KG1 (cell line): ENCODE measurements at regions not wholly inside any gene's neighbourhood (a gene's known extent, or its start where the extent isn't known, plus 50 kb on each side); places are given as distances from the start of the nearest gene placed in this dataset.
"Not testable (repeated sequence)": the region's sequence is repeated elsewhere in the genome, so short reads cannot be mapped to it uniquely, and the experiment has no call there.

ENCODE experiments used
- DNase-seq: peaks from one replicate; lab custom pipeline; 2025; lab: John Stamatoyannopoulos, UW

- DNase-seq = not testable (repeated sequence)
Observed at GRCh38 chr6:8832695-8833094, 397.4 kb upstream of the SLC35B3 start.

- no peak for DNase-seq
Observed at GRCh38 chr6:8831366-8832152, 396.2 kb upstream of the SLC35B3 start.

- DNase-seq = no peak
Observed at GRCh38 chr6:8830794-8831193, 395.4 kb upstream of the SLC35B3 start.

- DNase-seq = no peak
Observed at GRCh38 chr6:8829796-8830195, 394.5 kb upstream of the SLC35B3 start.

- DNase-seq = no peak
Observed at GRCh38 chr6:8829296-8829695, 394.0 kb upstream of the SLC35B3 start.

DNA sequence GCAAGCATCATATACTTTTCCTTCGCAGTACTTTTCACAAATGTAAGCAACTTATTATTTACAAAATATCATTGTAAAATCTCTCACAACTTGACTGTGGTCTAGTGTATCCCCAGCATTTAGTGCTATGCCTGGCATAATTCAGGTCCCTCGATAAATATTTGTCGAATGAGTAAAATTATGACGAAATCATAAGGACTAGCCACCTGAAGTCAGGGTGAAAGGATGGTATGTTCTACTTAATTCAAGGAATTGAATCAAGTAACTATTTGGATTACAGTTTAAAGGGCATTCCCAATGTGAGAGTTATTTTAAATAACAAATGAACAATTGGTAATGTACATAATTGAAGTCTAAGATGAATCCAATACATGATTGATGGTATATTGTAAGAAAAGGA, 393.0 kb upstream of the SLC35B3 start:
- no peak for DNase-seq

DNA sequence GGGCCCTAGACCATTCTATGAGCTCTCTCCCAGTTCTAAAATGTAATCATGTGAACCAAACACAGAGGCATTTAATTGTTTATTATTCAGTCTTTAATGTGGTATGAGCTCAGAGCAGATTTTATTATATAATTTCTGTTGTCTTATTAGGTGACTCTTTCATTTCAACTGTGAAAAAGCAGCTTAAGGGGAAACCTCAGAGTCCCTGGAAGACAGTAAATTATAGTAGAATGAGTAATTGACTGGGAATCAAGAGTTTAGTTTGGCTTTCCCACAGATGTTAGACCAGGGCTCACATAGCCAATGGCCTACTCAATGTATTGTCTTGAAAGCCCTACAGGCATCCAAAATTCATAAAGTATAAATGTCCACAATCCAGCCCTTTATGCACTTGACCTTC, 390.4 kb upstream of the SLC35B3 start:
- DNase-seq = no peak

DNA sequence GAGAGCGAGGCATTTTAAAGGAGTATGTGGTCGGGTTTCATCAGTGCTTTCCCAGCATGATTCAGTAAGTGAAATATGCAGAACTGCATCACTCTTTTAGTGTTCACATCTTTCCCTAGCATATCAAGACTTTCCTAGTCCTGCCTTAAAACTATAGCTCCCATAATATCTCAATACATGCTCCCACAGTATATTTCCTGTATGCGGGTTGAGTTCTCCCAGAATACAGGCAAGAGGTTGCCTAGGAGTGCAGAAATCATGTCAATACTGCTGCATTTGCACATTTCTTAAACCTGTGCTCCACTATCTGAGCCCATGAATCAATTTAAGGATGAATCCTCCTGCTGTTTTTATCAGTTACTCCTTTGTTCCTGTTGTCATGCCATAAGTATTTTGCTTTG, 386.6 kb upstream of the SLC35B3 start:
- DNase-seq = no peak

- DNase-seq = no peak
Observed at GRCh38 chr6:8820313-8820712, 385.0 kb upstream of the SLC35B3 start.

GRCh38 chr6:8819446-8819845, 384.1 kb upstream of the SLC35B3 start:
- no peak for DNase-seq

GRCh38 chr6:8814440-8815000, 379.2 kb upstream of the SLC35B3 start:
- DNase-seq = no peak

DNA sequence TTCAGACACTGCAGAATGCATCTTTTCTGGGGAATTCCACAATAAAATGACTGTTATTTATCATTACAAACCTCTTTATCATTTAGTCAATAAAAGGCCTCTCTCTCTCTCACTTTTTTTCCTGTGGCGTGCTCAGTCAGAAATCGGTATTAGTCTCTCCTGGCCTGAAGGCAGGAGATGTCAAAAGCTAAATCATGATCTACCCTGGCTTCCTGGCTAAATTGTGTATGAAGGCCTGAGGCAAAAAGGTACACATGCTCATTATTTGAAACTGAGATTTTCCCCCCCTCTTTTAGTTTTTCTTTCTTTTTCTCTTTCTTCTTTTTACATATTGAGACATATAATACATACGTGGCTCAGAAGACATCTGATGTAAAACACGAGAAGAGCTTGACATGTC, 375.0 kb upstream of the SLC35B3 start:
- no peak for DNase-seq

DNA sequence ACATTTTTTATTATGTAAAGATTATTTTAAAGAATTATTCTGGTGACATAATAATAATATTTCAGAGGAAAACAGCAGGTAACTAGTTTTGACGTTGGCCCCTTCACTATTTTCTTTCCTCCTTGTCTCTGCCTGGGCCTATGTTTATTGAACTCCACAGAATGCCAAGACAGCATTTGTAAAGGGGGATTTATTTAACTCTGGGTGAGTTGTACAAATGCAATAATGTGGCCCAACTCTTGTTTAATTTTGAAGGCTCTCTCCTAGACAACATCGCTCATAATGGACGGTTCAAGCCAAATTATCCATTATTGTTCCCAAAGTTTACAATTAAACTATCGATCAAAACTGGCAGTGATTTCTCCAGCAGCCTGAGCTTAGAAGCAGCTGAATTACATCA, 374.3 kb upstream of the SLC35B3 start:
- no peak for DNase-seq

DNA sequence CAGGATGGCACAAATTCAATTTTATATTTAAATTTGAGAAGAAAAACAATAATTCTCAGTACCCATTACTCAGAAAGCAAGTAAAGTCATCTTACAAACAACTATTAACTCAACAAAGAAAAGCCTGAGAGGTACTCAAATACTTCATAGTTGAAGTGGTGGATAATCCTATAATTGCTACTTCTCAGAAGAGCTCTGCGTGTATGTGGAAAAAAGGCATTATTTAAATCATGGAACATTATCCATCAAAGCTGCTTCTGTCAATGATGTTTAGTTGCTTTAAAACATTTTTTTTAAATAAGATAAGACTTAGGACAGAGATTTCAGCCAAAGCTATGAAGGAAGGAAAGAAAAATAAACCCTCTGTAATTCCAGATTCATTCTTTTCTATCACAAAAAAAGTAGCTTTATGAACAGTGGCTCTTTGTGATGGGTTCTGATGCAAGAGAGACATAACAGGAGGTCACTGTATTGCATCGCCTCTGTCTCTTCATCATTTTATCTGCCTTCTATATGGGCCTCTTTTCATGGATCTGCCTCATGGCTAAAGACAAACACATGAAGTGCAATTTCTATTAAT, 367.9 kb upstream of the SLC35B3 start:
- DNase-seq = no peak

- DNase-seq = not testable (repeated sequence)
Observed at GRCh38 chr6:8802397-8802796, 367.1 kb upstream of the SLC35B3 start.

DNA sequence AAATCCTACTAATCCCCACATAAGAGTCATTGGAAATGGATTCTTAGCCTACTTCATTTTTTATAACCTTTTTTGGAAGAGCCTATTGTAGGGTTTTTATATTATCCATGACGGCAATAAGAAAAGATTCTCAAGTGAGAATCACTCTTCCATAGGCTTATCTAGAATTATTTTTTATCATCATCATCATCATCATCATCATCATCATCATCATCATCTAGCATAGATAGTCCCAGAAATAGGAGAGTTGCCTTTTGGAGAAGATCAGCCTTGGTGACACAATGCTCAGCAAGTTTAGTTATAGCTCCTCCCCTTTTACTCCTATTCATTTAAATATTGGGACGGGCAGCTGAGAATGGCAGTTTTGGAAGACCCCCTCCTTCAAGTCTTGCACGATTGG, 359.1 kb upstream of the SLC35B3 start:
- no peak for DNase-seq

DNA sequence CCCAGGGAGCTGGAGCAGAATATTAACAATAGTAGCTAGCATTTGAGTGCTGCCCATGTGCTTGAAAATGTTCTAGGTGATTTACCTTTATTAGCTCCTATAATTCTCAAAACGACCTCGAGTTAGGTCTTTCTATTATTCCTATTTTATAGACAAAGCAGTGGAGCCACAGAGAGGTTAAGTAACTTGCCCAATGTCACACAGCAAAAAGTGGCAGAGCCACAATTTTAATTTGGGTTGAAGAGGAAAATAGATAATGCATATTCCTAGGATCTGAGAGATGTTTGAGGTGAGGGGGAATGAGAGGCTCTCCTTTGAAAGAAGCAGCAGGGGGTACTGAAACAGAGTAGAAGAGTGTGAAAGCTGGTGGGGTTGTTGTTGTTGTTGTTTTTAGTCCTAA, 354.5 kb upstream of the SLC35B3 start:
- DNase-seq = no peak

DNA sequence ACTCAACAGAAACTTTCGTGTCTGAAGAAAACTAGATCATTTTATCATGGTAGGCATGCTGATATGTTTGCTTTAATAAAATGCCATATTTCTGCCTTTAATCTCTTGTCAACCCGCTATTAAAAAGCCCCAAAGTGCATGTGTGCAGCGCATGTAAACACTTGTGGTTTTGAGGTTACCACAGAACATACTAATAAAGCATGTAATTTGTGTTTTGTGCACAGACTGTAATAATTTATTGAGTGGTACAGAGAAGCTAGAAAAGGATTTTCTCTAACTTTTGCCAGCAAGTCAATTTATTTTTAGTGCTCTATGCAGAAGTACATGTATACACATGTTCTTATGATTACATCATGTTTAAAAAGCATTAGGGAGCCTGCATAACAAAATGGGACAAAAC, 349.9 kb upstream of the SLC35B3 start:
- DNase-seq = no peak

DNA sequence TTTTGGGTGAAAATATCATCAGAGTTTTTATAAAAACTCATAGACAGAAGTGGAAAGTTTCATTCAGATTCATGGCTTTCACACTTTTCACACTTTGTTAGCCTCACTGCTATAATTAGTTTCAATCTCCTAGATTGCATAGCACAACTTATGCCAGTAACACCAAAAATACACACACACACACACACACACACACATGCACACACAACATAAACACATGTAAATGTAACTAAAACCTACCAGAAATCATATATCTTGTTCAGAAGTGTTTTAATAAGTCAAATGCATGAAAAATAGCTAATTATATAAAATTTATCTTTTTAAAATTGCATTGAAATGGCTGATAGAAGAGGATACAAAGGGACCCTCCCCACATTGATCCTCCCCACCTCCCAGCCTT, 347.8 kb upstream of the SLC35B3 start:
- no peak for DNase-seq

- DNase-seq = no peak
Observed at GRCh38 chr6:8780653-8781052, 345.3 kb upstream of the SLC35B3 start.

GRCh38 chr6:8764733-8765132, 329.4 kb upstream of the SLC35B3 start:
- no peak for DNase-seq

DNA sequence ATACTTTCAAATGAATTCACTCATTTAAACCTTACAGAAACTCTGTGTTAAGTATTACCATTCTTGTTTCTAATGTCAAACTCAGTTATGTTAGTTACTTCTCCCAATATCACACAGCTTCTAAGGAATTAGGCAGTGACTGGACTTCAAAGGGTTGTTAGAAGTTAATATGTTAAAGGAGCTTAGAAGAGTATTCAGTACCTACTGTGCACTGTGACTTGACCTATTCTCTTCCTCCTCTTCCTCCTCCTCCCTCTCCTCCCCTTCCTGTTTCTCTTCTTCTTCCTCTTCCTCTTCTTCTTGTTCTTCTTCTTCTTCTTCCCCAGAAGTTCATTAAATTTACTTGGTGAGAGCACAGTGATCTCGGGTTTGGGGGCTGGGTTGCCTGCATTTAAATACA, 325.6 kb upstream of the SLC35B3 start:
- no peak for DNase-seq

GRCh38 chr6:8758412-8758811, 323.1 kb upstream of the SLC35B3 start:
- DNase-seq = no peak

GRCh38 chr6:8750627-8751026, 315.3 kb upstream of the SLC35B3 start:
- DNase-seq = no peak
